Uterus (tissue), 3 donors: ENCODE measurements at regions not wholly inside any gene's neighbourhood (a gene's known extent, or its start where the extent isn't known, plus 50 kb on each side); places are given as distances from the start of the nearest gene placed in this dataset.

ENCODE experiments used
- DNase-seq, 2 donors: peaks; one replicate each; pipeline ENCODE4 v3.0.0-alpha.2; 2019 to 2020
- H3K27ac ChIP-seq, 2 donors: fragments of 200-600 bp; sonication (generic); 1 replicate in 1 of 2; 2 replicates in 1 of 2; pipeline ENCODE4 v1.5.1; 2016 to 2018
- H3K27me3 ChIP-seq, 2 donors: fragments of 200-600 bp; sonication (generic); one replicate each; pipeline ENCODE4 v1.5.1; 2018 to 2019; ENCODE audit warnings: control low read depth in 1 of 2
- H3K36me3 ChIP-seq, 2 donors: fragments of 200-600 bp; sonication (generic); one replicate each; pipeline ENCODE4 v1.5.1; 2019; ENCODE audit warnings: control low read depth in 1 of 2
- H3K4me1 ChIP-seq, 2 donors: fragments of 200-600 bp; sonication (generic); one replicate each; pipeline ENCODE4 v1.5.1; 2018 to 2019; ENCODE audit warnings: control low read depth in 1 of 2
- H3K4me3 ChIP-seq, 2 donors: fragments of 200-600 bp; sonication (generic); 1 replicate in 1 of 2; 2 replicates in 1 of 2; pipeline ENCODE4 v1.5.1; 2018 to 2019; ENCODE audit warnings: mild to moderate bottlenecking in 1 of 2
- H3K9me3 ChIP-seq, 2 donors: fragments of 200-600 bp; sonication (generic); one replicate each; pipeline ENCODE4 v1.5.1; 2019; ENCODE audit warnings: control low read depth in 1 of 2
- POLR2A ChIP-seq, 2 donors: fragments of 450-650 bp; IDR thresholded peaks; one replicate each; pipeline ENCODE4 v1.6.1; 2016; ENCODE audit warnings: antibody characterized with exemption in 2 of 2, mild to moderate bottlenecking in 1 of 2, moderate library complexity in 1 of 2
- intact Hi-C: fragments of 100-400 bp; cut with DNase I; formaldehyde crosslinking; loops from one replicate; pipeline ENCODE4 v1.15.1; 2023; ENCODE audit warnings: low total_unique reads
- TF ChIP-seq, protein P1 (sequence below), 4 experiments: fragments of 200-600 bp in 2 of 4; fragments of 450-650 bp in 2 of 4; sonication (generic) in 2 of 4; IDR thresholded peaks; one replicate each; pipeline ENCODE4 v1.5.1; 2016 to 2019; ENCODE audit warnings: antibody characterized with exemption in 4 of 4, mild to moderate bottlenecking in 2 of 4, moderate library complexity in 1 of 4
- donor health status: DM: yes; HTN: yes; CAD: no.

- intact Hi-C loops: no loop called here
- Histone ChIP-seq H3K4me3 (no peak overlapping the region), H3K9me3 (no peaks in the 10 kb centered on the region), H3K27me3 (no peaks in the 10 kb centered on the region), H3K27ac (no peak overlapping the region), H3K4me1 (no peaks in the 10 kb centered on the region), H3K36me3 (no peaks in the 10 kb centered on the region)
- no peak for DNase-seq
- TF ChIP-seq POLR2A (IDR thresholded peaks at IDR 0.05): no peak
- TF ChIP-seq, protein P1, sequence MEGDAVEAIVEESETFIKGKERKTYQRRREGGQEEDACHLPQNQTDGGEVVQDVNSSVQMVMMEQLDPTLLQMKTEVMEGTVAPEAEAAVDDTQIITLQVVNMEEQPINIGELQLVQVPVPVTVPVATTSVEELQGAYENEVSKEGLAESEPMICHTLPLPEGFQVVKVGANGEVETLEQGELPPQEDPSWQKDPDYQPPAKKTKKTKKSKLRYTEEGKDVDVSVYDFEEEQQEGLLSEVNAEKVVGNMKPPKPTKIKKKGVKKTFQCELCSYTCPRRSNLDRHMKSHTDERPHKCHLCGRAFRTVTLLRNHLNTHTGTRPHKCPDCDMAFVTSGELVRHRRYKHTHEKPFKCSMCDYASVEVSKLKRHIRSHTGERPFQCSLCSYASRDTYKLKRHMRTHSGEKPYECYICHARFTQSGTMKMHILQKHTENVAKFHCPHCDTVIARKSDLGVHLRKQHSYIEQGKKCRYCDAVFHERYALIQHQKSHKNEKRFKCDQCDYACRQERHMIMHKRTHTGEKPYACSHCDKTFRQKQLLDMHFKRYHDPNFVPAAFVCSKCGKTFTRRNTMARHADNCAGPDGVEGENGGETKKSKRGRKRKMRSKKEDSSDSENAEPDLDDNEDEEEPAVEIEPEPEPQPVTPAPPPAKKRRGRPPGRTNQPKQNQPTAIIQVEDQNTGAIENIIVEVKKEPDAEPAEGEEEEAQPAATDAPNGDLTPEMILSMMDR (IDR thresholded peaks at IDR 0.05): no peak
Measured at GRCh38 chr13:90400372-90400771, 947.1 kb upstream of the MIR17HG start.

DNA sequence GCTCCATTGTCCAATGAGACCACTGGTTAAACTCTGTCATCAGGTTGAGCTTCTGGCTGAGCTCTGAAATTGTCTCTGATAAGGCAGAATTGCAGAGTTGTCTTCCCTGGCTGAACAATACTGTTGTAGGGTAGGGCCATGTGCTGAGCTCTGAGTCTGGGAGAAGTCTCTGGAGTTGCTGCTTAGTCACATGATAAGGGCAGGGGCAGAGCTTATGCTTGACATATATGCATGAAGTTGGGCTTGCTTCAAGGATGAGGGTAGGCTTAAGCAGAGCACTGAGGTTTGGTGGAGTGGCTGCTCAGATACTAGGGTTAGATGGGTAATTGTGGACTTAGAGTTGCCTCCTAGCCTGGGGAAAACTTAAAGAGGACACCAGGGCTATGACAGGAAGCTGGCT is 946.3 kb upstream of the MIR17HG start:
- H3K27ac ChIP-seq: no peak overlapping the region
- no peak overlapping the region for H3K4me3 ChIP-seq
- H3K9me3 ChIP-seq: no peaks in the 10 kb centered on the region
- no peaks in the 10 kb centered on the region for H3K27me3 ChIP-seq
- H3K4me1 ChIP-seq: no peaks in the 10 kb centered on the region
- TF ChIP-seq, protein P1 (IDR thresholded peaks at IDR 0.05): no peak
- H3K36me3 ChIP-seq: no peaks in the 10 kb centered on the region
- intact Hi-C loops: no loop called here
- no peak for DNase-seq

DNA sequence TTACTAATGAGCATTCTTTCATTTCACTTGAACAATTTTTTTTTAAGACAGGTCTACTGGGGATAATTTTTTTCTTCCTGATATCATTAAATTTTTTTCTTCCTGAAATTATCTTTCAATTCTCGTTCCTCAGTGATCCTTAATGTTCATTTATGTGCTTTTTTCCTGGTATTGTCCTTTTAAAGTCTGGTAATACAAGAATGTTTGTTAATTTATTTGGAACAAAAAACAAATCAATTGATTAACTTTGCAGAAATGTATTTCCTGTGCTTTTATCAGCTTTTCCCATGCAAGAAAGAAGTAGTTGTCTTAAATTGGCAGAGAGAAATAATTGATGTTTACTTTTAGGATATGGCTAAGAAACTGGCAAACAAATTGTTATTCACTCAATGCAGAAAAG is 945.4 kb upstream of the MIR17HG start:
- Histone ChIP-seq H3K4me1 (no peaks in the 10 kb centered on the region), H3K27me3 (no peaks in the 10 kb centered on the region), H3K27ac (no peak overlapping the region), H3K36me3 (no peaks in the 10 kb centered on the region), H3K9me3 (no peaks in the 10 kb centered on the region), H3K4me3 (no peak overlapping the region)
- intact Hi-C loops: no loop called here
- no peak for TF ChIP-seq POLR2A (IDR thresholded peaks at IDR 0.05)
- TF ChIP-seq, protein P1 (IDR thresholded peaks at IDR 0.05): no peak
- DNase-seq: no peak

DNA sequence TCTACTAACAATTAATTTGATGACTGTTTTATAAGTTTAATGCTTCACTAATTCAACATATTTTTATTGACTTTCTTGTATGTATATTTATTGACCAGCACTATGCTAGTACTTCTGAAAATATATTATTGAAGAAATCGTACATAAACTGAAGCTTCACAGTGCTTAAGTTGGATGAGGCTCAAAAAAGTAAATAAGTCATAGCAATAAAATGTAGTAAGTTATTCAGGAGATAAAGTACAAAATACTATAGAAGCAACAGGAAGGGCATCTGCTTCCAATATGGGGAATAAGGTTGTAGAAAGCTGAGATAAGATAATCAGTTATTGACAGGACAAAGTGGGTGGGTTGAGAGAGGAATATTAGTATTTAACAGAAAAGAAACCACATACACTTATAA is 944.9 kb upstream of the MIR17HG start:
- no peak for DNase-seq
- H3K4me1 ChIP-seq: no peaks in the 10 kb centered on the region
- H3K9me3 ChIP-seq: no peaks in the 10 kb centered on the region
- TF ChIP-seq POLR2A (IDR thresholded peaks at IDR 0.05): no peak
- TF ChIP-seq, protein P1 (IDR thresholded peaks at IDR 0.05): no peak
- H3K4me3 ChIP-seq: no peak overlapping the region
- H3K27ac ChIP-seq: no peak overlapping the region
- intact Hi-C loops: no loop called here
- H3K36me3 ChIP-seq: no peaks in the 10 kb centered on the region
- H3K27me3 ChIP-seq: no peaks in the 10 kb centered on the region

- H3K9me3 ChIP-seq: no peaks in the 10 kb centered on the region
- TF ChIP-seq POLR2A (IDR thresholded peaks at IDR 0.05): no peak
- TF ChIP-seq, protein P1 (IDR thresholded peaks at IDR 0.05): no peak
- H3K27me3 ChIP-seq: no peaks in the 10 kb centered on the region
- DNase-seq: no peak
- H3K27ac ChIP-seq: no peak overlapping the region
- no peaks in the 10 kb centered on the region for H3K4me1 ChIP-seq
- no peak overlapping the region for H3K4me3 ChIP-seq
- intact Hi-C loops: no loop called here
- H3K36me3 ChIP-seq: no peaks in the 10 kb centered on the region
Measured at GRCh38 chr13:90403330-90404082, 944.0 kb upstream of the MIR17HG start.
